Coronary artery (tissue), 2 donors: ENCODE measurements at regions not wholly inside any gene's neighbourhood (a gene's known extent, or its start where the extent isn't known, plus 50 kb on each side); places are given as distances from the start of the nearest gene placed in this dataset.

Experiments
- DNase-seq: peaks from one replicate; pipeline ENCODE4 v3.0.0-alpha.2; 2017; ENCODE audit warnings: low spot score
- H3K27ac ChIP-seq, 2 donors: fragments of 200-600 bp; sonication (generic); one replicate each; pipeline ENCODE4 v1.5.1; 2016 to 2019
- H3K4me3 ChIP-seq: fragments of 200-600 bp; sonication (generic); 2 replicates; pipeline ENCODE4 v1.5.1; 2016; ENCODE audit warnings: mild to moderate bottlenecking, moderate library complexity
- TF ChIP-seq, protein P1 (sequence below): fragments of 200-600 bp; sonication (generic); IDR thresholded peaks from one replicate; pipeline ENCODE4 v1.5.1; 2019; ENCODE audit warnings: antibody characterized with exemption

- no peak for DNase-seq
- no peak overlapping the region for H3K4me3 ChIP-seq
- TF ChIP-seq, protein P1, sequence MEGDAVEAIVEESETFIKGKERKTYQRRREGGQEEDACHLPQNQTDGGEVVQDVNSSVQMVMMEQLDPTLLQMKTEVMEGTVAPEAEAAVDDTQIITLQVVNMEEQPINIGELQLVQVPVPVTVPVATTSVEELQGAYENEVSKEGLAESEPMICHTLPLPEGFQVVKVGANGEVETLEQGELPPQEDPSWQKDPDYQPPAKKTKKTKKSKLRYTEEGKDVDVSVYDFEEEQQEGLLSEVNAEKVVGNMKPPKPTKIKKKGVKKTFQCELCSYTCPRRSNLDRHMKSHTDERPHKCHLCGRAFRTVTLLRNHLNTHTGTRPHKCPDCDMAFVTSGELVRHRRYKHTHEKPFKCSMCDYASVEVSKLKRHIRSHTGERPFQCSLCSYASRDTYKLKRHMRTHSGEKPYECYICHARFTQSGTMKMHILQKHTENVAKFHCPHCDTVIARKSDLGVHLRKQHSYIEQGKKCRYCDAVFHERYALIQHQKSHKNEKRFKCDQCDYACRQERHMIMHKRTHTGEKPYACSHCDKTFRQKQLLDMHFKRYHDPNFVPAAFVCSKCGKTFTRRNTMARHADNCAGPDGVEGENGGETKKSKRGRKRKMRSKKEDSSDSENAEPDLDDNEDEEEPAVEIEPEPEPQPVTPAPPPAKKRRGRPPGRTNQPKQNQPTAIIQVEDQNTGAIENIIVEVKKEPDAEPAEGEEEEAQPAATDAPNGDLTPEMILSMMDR, result no peak
- no peak overlapping the region for H3K27ac ChIP-seq
Measured at GRCh38 chr2:71948781-71949536, 198.7 kb downstream of the CYP26B1 start.

- Histone ChIP-seq H3K27ac (no peak overlapping the region), H3K4me3 (no peak overlapping the region)
- TF ChIP-seq, protein P1, result no peak
- no peak for DNase-seq
Measured at GRCh38 chr2:71947809-71948208, 199.9 kb downstream of the CYP26B1 start.

DNA sequence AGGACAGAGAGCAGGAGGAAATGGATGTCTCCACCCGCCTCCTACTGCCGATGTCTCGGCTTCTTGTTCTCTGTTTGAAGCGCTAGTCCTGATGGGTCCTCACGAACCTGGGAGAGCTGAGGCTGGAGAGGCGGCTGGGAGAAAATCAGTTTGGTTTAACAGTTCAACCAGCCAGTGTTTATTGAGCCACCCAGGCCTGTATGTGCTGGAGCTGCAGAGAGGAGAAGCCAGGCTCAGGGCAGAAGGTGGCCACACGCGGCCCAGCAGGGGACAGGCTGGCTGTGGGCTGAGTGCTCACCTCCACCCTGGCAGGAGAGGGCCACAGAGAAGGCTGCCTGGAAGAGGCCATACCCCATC lies 202.1 kb downstream of the CYP26B1 start:
- TF ChIP-seq, protein P1, result no peak
- Histone ChIP-seq H3K4me3 (no peak overlapping the region), H3K27ac (no peak overlapping the region)
- DNase-seq, result peak; percentile 46

DNA sequence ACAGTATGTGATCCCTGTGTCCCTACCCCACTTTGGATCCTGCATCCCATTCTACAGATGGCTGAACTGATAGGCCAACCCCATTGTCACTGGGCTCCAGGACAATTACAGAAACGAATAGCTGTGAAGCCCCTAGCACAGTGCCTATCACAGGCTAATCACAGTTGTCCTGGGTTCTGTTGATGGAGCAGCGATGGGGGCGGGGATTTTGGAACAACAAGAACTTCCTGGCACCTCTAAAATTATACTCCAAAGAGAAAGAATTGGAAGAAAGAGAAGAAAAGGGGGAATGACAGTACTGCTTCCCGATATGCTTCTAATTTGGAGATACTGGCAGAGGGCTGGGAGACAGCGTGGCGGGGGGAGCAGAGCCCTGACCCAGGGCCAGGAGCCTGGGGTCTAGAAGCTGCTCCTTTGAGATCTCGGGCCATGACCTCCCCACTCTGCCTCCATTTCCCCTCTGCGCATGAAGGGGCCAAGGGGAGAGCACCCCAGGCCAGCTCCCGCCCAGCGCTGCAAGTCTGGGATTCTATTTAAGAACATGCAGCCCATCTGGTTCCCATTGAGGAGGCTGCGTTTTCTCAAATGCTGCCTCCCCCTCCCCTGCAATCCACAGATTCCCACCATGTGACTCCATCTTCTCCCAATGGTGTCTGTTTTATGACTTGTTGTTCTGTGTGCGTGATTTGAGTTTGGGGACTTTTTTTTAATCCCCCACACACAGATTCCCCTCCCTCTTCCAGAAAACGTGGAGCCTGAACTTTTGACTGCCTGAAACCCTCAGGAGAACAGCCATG lies 202.7 kb downstream of the CYP26B1 start:
- TF ChIP-seq, protein P1, result no peak
- DNase-seq, result peak; percentile 54

GRCh38 chr2:71944183-71944550 lies 203.5 kb downstream of the CYP26B1 start:
- H3K4me3 ChIP-seq, result no peak overlapping the region
- peak; percentile 59 for DNase-seq
- TF ChIP-seq, protein P1, result no peak
- no peak overlapping the region for H3K27ac ChIP-seq

More for the DNA sequence above, 202.7 kb downstream of the CYP26B1 start:
- no peak overlapping the region for H3K4me3 ChIP-seq
- no peak overlapping the region for H3K27ac ChIP-seq

DNA sequence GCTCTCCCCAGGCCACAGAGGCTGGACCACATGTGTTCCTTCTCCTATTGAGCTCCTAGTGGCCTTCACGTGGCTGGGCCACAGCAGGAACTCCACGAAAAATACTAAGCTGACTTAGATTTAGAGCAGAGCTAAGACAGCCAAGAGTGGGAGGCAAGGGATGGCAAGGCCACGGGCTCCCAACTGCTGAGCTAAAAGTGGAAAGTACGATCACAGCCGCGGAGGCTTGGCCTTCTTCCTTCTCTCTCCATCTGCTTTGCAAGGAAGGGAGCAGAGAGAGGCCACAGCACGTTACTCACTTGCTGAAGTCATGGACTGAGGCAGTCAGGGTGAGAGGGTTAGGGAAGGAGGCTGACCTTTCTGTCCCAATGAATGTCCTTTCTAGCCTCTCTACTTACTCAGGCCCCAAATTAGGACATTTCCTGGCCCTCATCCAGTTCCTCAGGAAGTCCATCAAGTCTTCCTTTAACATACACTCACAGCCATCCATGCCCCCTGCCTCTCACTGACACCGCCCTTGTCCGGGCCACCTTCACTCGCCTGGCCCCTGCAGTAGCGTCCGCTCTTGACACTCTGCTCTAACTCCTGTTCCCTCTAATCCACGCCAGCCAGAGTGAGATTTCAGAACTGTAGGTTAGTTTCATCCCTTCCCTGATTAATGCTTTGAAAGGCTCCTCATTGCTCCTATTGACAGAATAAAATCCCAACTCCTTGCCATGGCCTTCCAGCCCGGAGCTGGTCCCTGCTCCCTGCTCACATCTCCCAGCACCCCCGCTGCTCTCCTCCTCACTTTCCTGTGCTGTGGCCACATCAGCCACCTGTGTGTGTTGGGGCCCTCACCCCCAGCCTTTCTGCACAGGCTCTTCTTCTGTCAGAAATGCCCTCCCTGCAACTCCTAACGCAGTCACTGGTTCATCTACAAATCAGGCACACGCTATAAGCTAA lies 204.2 kb downstream of the CYP26B1 start:
- TF ChIP-seq, protein P1, result no peak
- no peak overlapping the region for H3K27ac ChIP-seq
- H3K4me3 ChIP-seq, result no peak overlapping the region
- DNase-seq, result peak; percentile 68
